Testis (tissue), 2 donors: ENCODE measurements at regions not wholly inside any gene's neighbourhood (a gene's known extent, or its start where the extent isn't known, plus 50 kb on each side); places are given as distances from the start of the nearest gene placed in this dataset.

Experiments used
- CTCF ChIP-seq, 3 experiments: fragments of 450-650 bp in 2 of 3; fragments of 200-600 bp in 1 of 3; sonication (generic) in 1 of 3; IDR thresholded peaks; one replicate each; pipeline ENCODE4 v1.5.1; 2016 to 2019; ENCODE audit warnings: antibody characterized with exemption in 3 of 3, mild to moderate bottlenecking in 2 of 3, moderate library complexity in 1 of 3
- POLR2A ChIP-seq: fragments of 450-650 bp; IDR thresholded peaks from one replicate; pipeline ENCODE4 v1.6.1; 2017; ENCODE audit warnings: antibody characterized with exemption, mild to moderate bottlenecking, moderate library complexity

GRCh38 chr20:55273149-55273548, 732.2 kb downstream of the CBLN4 start:
- TF ChIP-seq CTCF (IDR thresholded peaks at IDR 0.05) = no peak
- no peak for TF ChIP-seq POLR2A
